Choroid plexus epithelial cell (primary cell): ENCODE measurements at regions not wholly inside any gene's neighbourhood (a gene's known extent, or its start where the extent isn't known, plus 50 kb on each side); places are given as distances from the start of the nearest gene placed in this dataset.

Experiments used
- DNase-seq: peaks from one replicate; pipeline ENCODE4 v3.0.0-alpha.2; 2010; ENCODE audit warnings: low read depth
- H3K4me3 ChIP-seq: 2 replicates; pipeline ENCODE4 v1.5.1; 2011; ENCODE audit warnings: low read depth, mild to moderate bottlenecking, control low read depth, low read length, moderate library complexity
- TF ChIP-seq, protein P1 (sequence below): conservative IDR thresholded peaks from 2 replicates; pipeline ENCODE4 v1.5.1; 2011; ENCODE audit warnings: low read depth, mild to moderate bottlenecking, control low read depth, inconsistent platforms, low read length, moderate library complexity

- TF ChIP-seq, protein P1, sequence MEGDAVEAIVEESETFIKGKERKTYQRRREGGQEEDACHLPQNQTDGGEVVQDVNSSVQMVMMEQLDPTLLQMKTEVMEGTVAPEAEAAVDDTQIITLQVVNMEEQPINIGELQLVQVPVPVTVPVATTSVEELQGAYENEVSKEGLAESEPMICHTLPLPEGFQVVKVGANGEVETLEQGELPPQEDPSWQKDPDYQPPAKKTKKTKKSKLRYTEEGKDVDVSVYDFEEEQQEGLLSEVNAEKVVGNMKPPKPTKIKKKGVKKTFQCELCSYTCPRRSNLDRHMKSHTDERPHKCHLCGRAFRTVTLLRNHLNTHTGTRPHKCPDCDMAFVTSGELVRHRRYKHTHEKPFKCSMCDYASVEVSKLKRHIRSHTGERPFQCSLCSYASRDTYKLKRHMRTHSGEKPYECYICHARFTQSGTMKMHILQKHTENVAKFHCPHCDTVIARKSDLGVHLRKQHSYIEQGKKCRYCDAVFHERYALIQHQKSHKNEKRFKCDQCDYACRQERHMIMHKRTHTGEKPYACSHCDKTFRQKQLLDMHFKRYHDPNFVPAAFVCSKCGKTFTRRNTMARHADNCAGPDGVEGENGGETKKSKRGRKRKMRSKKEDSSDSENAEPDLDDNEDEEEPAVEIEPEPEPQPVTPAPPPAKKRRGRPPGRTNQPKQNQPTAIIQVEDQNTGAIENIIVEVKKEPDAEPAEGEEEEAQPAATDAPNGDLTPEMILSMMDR, result no peak
- DNase-seq, result no peak
- no peak overlapping the region for H3K4me3 ChIP-seq
Observed at GRCh38 chr19:31572102-31572975, 223.1 kb upstream of the TSHZ3 start.

DNA sequence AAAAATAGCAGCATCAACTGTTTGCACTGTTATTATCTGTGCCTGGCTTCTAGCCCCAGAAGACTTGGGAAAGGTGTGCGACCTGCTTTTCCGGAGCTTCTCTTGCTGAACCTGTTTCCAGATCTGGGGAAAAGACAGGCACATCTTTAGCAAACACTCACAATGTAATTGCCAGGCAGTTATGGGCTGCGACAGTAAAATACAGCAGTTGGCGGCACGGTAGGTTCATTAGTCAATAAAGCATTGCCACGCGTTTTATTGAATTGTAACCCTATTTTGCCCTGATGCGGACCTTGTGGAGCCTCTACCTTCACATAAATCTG, 223.7 kb upstream of the TSHZ3 start:
- no peak overlapping the region for H3K4me3 ChIP-seq

GRCh38 chr19:31574251-31574973, 225.2 kb upstream of the TSHZ3 start:
- no peak for DNase-seq
- TF ChIP-seq, protein P1, result no peak
- H3K4me3 ChIP-seq, result no peak overlapping the region

More for the DNA sequence above, 223.7 kb upstream of the TSHZ3 start:
- TF ChIP-seq, protein P1, result no peak
- DNase-seq, result no peak

GRCh38 chr19:31575846-31576335, 226.7 kb upstream of the TSHZ3 start:
- no peak for DNase-seq
- no peak overlapping the region for H3K4me3 ChIP-seq
- TF ChIP-seq, protein P1, result no peak

DNA sequence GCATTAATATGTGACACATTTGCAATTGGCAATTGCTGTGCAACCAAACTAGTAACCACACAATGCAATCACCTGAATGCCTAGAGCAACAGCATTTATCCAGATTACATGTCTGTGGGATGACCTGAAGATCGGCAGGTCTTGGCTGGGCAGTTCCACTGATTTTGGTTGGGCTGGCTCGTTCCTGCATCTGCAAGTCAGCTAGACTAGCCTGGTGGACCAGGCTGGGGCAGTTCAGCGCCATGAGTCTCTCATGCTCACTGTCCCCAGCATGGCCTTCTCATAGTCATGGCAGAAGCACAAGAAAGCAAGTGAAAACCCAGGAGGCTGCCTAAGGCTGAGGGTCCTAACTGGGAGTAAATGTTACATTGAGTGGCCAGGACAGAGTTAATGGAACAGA, 229.1 kb upstream of the TSHZ3 start:
- H3K4me3 ChIP-seq, result no peak overlapping the region
- no peak for DNase-seq
- TF ChIP-seq, protein P1, result no peak

DNA sequence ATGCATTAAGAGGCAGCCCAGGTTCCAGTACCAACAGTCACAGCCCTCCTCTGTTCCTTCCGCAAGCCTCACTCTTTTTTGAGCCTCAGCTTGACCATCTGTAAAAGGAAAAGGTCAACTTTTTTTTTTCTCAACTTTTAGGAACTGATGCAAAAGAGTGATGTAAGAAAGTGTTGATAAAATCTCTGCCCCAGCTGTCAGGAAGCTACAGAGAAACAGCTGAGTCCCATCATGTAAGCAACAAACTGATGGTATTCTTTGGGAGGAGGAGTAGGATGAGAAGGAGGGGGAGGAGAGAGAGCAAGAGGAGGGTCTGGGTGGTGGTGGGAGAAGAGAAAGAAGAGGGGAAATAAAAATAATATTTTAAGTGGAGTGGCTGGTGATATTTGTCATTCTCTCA, 233.9 kb upstream of the TSHZ3 start:
- TF ChIP-seq, protein P1, result no peak
- no peak overlapping the region for H3K4me3 ChIP-seq
- no peak for DNase-seq
